ENCODE measurements at regions not wholly inside any gene's neighbourhood (a gene's known extent, or its start where the extent isn't known, plus 50 kb on each side); places are given as distances from the start of the nearest gene placed in this dataset.

DNA sequence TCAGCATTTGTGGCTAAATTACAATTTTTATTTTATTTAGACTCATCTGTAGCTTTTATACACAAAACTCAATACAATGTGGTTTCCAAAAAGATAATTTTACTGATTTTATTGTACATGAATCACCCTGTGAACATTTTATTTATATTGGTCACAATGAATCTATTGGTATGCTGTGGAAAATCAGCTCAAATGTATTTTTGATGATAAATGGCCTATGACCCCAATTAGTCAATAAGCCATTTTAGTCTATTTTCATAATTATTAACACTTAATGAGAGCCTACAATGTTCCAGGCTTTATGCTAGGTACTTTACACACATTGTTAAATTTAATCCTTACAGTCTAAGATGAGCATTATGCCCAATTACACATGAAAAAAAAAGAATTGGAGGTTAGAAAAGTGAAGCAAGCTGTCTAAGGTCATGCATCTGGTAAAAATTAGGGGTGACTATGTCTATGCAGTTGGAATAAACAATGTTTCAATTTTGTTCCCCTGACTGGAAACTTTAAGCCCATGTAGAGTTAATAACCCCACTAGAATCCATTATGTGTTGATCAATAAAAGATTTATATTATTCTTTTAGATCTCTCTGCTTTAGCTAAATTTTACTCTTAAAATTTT, 344.7 kb downstream of the PABPC4L start:
- Histone ChIP-seq H3K4me1 (no peaks in the 10 kb centered on the region), H3K27ac (no peak overlapping the region), H3K4me3 (no peak overlapping the region), H3K9me3 (no peaks in the 10 kb centered on the region), H3K27me3 (no peaks in the 10 kb centered on the region), H3K36me3 (no peaks in the 10 kb centered on the region)
- DNase-seq (no peak), ATAC-seq (ENCODE audit: low FRiP score in 2 of 2) (no peak)
- TF ChIP-seq EP300 (IDR thresholded peaks at IDR 0.05) (no peak), POLR2AphosphoS5 (IDR thresholded peaks at IDR 0.05) (no peak)

GRCh38 chr4:133855001-133855400, 346.6 kb downstream of the PABPC4L start:
- DNase-seq: no peak
- ATAC-seq (ENCODE audit: low FRiP score in 2 of 2): no peak
- Histone ChIP-seq H3K4me3 (no peak overlapping the region), H3K36me3 (no peaks in the 10 kb centered on the region), H3K4me1 (no peaks in the 10 kb centered on the region), H3K9me3 (no peaks in the 10 kb centered on the region), H3K27ac (no peak overlapping the region), H3K27me3 (no peaks in the 10 kb centered on the region)
- TF ChIP-seq POLR2AphosphoS5 (IDR thresholded peaks at IDR 0.05) (no peak), EP300 (IDR thresholded peaks at IDR 0.05) (no peak), POLR2A (IDR thresholded peaks at IDR 0.05) (no peak)
- TF ChIP-seq, protein P1, sequence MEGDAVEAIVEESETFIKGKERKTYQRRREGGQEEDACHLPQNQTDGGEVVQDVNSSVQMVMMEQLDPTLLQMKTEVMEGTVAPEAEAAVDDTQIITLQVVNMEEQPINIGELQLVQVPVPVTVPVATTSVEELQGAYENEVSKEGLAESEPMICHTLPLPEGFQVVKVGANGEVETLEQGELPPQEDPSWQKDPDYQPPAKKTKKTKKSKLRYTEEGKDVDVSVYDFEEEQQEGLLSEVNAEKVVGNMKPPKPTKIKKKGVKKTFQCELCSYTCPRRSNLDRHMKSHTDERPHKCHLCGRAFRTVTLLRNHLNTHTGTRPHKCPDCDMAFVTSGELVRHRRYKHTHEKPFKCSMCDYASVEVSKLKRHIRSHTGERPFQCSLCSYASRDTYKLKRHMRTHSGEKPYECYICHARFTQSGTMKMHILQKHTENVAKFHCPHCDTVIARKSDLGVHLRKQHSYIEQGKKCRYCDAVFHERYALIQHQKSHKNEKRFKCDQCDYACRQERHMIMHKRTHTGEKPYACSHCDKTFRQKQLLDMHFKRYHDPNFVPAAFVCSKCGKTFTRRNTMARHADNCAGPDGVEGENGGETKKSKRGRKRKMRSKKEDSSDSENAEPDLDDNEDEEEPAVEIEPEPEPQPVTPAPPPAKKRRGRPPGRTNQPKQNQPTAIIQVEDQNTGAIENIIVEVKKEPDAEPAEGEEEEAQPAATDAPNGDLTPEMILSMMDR (IDR thresholded peaks at IDR 0.05): no peak
- 86 to 87% methylated on average over 4 of the region's 4 CpGs for WGBS, 2 donors

- TF ChIP-seq POLR2AphosphoS5 (IDR thresholded peaks at IDR 0.05): no peak
- no peak for TF ChIP-seq EP300 (IDR thresholded peaks at IDR 0.05)
- TF ChIP-seq, protein P1 (IDR thresholded peaks at IDR 0.05): no peak
- no peak for TF ChIP-seq POLR2A (IDR thresholded peaks at IDR 0.05)
- DNase-seq (no peak), ATAC-seq (ENCODE audit: low FRiP score in 2 of 2) (no peak)
- Histone ChIP-seq H3K27me3 (no peaks in the 10 kb centered on the region), H3K4me3 (no peak overlapping the region), H3K36me3 (no peaks in the 10 kb centered on the region), H3K27ac (no peak overlapping the region), H3K9me3 (peaks cover 5 to 9% (median 9%) of the 10 kb centered on the region in 4 donors), H3K4me1 (no peaks in the 10 kb centered on the region)
Measured at GRCh38 chr4:133839326-133839725, 362.3 kb downstream of the PABPC4L start.

GRCh38 chr4:133823177-133823576, 378.4 kb downstream of the PABPC4L start:
- TF ChIP-seq EP300 (IDR thresholded peaks at IDR 0.05): no peak
- no peak for TF ChIP-seq POLR2A (IDR thresholded peaks at IDR 0.05)
- TF ChIP-seq, protein P1 (IDR thresholded peaks at IDR 0.05): no peak
- TF ChIP-seq POLR2AphosphoS5 (IDR thresholded peaks at IDR 0.05): no peak
- Histone ChIP-seq H3K27me3 (no peaks in the 10 kb centered on the region), H3K4me1 (no peaks in the 10 kb centered on the region), H3K9me3 (no peaks in the 10 kb centered on the region), H3K27ac (no peak overlapping the region), H3K36me3 (no peaks in the 10 kb centered on the region), H3K4me3 (no peak overlapping the region)
- no peak for DNase-seq
- 61 to 83% methylated on average over 3 of the region's 3 CpGs for WGBS, 2 donors
- ATAC-seq (ENCODE audit: low FRiP score in 2 of 2): no peak

- H3K27ac ChIP-seq: no peak overlapping the region
- H3K4me3 ChIP-seq: no peak overlapping the region
- DNase-seq (no peak), ATAC-seq (ENCODE audit: low FRiP score in 2 of 2) (no peak)
- H3K9me3 ChIP-seq: no peaks in the 10 kb centered on the region
- no peaks in the 10 kb centered on the region for H3K4me1 ChIP-seq
- TF ChIP-seq, protein P1 (IDR thresholded peaks at IDR 0.05): no peak
- TF ChIP-seq EP300 (IDR thresholded peaks at IDR 0.05) (no peak), POLR2AphosphoS5 (IDR thresholded peaks at IDR 0.05) (no peak), POLR2A (IDR thresholded peaks at IDR 0.05) (no peak)
- H3K27me3 ChIP-seq: no peaks in the 10 kb centered on the region
- no peaks in the 10 kb centered on the region for H3K36me3 ChIP-seq
- WGBS, 2 donors: 61 to 63% methylated on average over 2 of the region's 2 CpGs
Measured at GRCh38 chr4:133812954-133813353, 388.6 kb downstream of the PABPC4L start.

Measured in upper lobe of left lung (tissue), 6 donors.